CD4-positive, alpha-beta T cell (primary cell): ENCODE measurements at regions not wholly inside any gene's neighbourhood (a gene's known extent, or its start where the extent isn't known, plus 50 kb on each side); places are given as distances from the start of the nearest gene placed in this dataset.

ENCODE experiments used
- ATAC-seq: fragments of 200-7000 bp; cut with Tn5 transposase; one replicate; pipeline ENCODE4 v1.10.0; 2022; ENCODE audit warnings: mild to moderate bottlenecking; ENCODE audit not compliant: poor library complexity
- CTCF ChIA-PET: fragments of 350-600 bp; sonication (Branson Sonifier 250); formaldehyde crosslinking; loops from one replicate; lab custom pipeline; 2021; ENCODE audit warnings: antibody characterized with exemption, inconsistent platforms; lab: Charles Lee
- POLR2A ChIA-PET: fragments of 350-600 bp; sonication (Branson Sonifier 250); formaldehyde crosslinking; loops from one replicate; lab custom pipeline; 2021; ENCODE audit warnings: antibody characterized with exemption, inconsistent platforms; lab: Charles Lee
- DNase-seq, 14 experiments: peaks; one replicate each; pipeline ENCODE4 v3.0.0-alpha.2; 2013 to 2020; ENCODE audit warnings: mixed read lengths in 2 of 14
- H3K27ac ChIP-seq, 2 donors: one replicate each; pipeline versions ENCODE4 v1.5.1 to v1.7.0; 2013; ENCODE audit warnings: low read length in 2 of 2, low read depth in 1 of 2, mild to moderate bottlenecking in 1 of 2
- H3K27me3 ChIP-seq, 2 experiments: 1 replicate in 1 of 2; 2 replicates in 1 of 2; pipeline versions ENCODE4 v1.6.1 to v1.7.0; 2013; ENCODE audit warnings: low read length in 2 of 2, control low read depth in 1 of 2, mild to moderate bottlenecking in 1 of 2, moderate library complexity in 1 of 2; ENCODE audit not compliant: insufficient read depth in 2 of 2, control insufficient read depth in 1 of 2
- H3K36me3 ChIP-seq: one replicate; pipeline ENCODE4 v1.6.1; 2013; ENCODE audit warnings: low read length, control low read depth; ENCODE audit not compliant: insufficient read depth
- H3K4me1 ChIP-seq: one replicate; pipeline ENCODE4 v1.6.1; 2013; ENCODE audit warnings: low read length, control low read depth; ENCODE audit not compliant: insufficient read depth
- H3K4me3 ChIP-seq: one replicate; pipeline ENCODE4 v1.5.1; 2013; ENCODE audit warnings: mild to moderate bottlenecking, low read length, moderate library complexity
- H3K9me3 ChIP-seq, 2 experiments: 1 replicate in 1 of 2; 2 replicates in 1 of 2; pipeline versions ENCODE4 v1.6.1 to v1.7.0; 2013; ENCODE audit warnings: low read length in 2 of 2, mild to moderate bottlenecking in 2 of 2, control low read depth in 1 of 2, moderate library complexity in 1 of 2; ENCODE audit not compliant: control insufficient read depth in 1 of 2, insufficient read depth in 1 of 2
- H3K27ac Mint-ChIP-seq: one replicate; pipeline ENCODE4 v1.8.0; 2020; ENCODE audit warnings: mixed read lengths
- H3K27me3 Mint-ChIP-seq: one replicate; pipeline ENCODE4 v1.8.0; 2021; ENCODE audit warnings: mixed read lengths
- H3K36me3 Mint-ChIP-seq: one replicate; pipeline ENCODE4 v1.8.0; 2021; ENCODE audit warnings: low read depth, mixed read lengths
- H3K4me1 Mint-ChIP-seq: one replicate; pipeline ENCODE4 v1.8.0; 2021; ENCODE audit warnings: low read depth, mixed read lengths
- H3K4me3 Mint-ChIP-seq: one replicate; pipeline ENCODE4 v1.8.0; 2020; ENCODE audit warnings: mild to moderate bottlenecking, mixed read lengths
- H3K9me3 Mint-ChIP-seq: one replicate; pipeline ENCODE4 v1.8.0; 2020; ENCODE audit warnings: mixed read lengths
- intact Hi-C, 2 experiments: fragments of 100-400 bp; cut with DNase I in 1 of 2; cut with micrococcal nuclease in 1 of 2; formaldehyde crosslinking; loops; one replicate each; pipeline versions ENCODE4 v1.15.1 to v1.9.0; 2023 to 2025; cut with DNase I, micrococcal nuclease
- TF ChIP-seq, protein P1 (sequence below): fragments of 200-600 bp; IDR thresholded peaks from one replicate; pipeline ENCODE4 v1.8.0; 2022; ENCODE audit warnings: antibody characterized with exemption, mild to moderate bottlenecking

DNA sequence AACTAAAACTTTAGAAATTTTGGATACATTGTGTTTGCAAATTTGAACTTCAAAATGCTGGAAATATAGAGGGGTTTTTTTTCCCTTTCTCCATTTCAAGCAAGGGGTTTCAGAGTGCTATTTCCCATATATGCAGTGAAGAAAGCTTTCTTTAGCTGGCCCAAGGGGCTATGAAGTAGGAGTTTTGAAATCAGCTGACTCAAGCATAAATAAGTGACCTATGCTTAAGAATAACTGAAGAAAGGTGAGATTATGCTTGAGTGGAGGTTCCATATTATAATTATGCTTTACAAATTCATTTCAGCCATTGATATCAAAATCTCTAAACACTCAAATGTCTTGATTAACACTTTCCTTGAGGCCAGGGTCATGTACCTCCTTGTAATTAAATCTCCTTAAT lies 51.0 kb upstream of the RBBP8 start:
- ATAC-seq, result no peak

DNA sequence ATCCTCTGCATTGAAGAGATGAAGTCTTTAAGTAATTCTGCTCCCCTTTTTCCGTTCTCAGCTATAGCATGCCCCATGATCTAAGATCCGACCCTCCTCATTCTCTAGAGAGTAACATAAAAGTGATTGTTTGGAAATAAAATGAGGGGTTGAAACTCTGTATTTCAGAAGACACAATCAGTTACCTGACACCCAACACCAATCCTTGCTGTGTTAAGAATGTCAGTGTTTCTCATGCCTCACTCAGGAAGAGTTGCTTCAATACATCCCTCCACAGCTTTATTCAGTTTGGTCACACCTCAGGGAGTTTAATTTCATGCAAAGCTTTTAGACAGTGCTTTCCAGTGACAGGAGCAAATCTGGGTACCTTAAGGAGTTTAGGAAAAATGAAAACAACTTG lies 49.9 kb upstream of the RBBP8 start:
- no peak overlapping the region for H3K27ac Mint-ChIP-seq
- H3K4me3 Mint-ChIP-seq, result no peak overlapping the region
- ChIA-PET CTCF (interaction anchor here (0.8 kb wide), 1 partner anchor 13 kb away, joined by 3 read pairs; no protein-coding TSS in a partner anchor), POLR2A (no interaction called here)
- no peaks in the 10 kb centered on the region for H3K4me1 Mint-ChIP-seq
- Histone ChIP-seq H3K27ac (no peak overlapping the region), H3K9me3 (peaks cover 0 to 5% of the 10 kb centered on the region in 2 experiments), H3K36me3 (no peaks in the 10 kb centered on the region), H3K4me1 (no peaks in the 10 kb centered on the region), H3K27me3 (peaks cover 0 to 2% of the 10 kb centered on the region in 2 experiments), H3K4me3 (no peak overlapping the region)
- no peaks in the 10 kb centered on the region for H3K9me3 Mint-ChIP-seq
- peaks cover 16% of the 10 kb centered on the region for H3K27me3 Mint-ChIP-seq
- no peaks in the 10 kb centered on the region for H3K36me3 Mint-ChIP-seq
- no peak for DNase-seq
- TF ChIP-seq, protein P1, sequence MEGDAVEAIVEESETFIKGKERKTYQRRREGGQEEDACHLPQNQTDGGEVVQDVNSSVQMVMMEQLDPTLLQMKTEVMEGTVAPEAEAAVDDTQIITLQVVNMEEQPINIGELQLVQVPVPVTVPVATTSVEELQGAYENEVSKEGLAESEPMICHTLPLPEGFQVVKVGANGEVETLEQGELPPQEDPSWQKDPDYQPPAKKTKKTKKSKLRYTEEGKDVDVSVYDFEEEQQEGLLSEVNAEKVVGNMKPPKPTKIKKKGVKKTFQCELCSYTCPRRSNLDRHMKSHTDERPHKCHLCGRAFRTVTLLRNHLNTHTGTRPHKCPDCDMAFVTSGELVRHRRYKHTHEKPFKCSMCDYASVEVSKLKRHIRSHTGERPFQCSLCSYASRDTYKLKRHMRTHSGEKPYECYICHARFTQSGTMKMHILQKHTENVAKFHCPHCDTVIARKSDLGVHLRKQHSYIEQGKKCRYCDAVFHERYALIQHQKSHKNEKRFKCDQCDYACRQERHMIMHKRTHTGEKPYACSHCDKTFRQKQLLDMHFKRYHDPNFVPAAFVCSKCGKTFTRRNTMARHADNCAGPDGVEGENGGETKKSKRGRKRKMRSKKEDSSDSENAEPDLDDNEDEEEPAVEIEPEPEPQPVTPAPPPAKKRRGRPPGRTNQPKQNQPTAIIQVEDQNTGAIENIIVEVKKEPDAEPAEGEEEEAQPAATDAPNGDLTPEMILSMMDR, result no peak
- ATAC-seq, result no peak
- intact Hi-C loops, result no loop called here

More for the DNA sequence above, 51.0 kb upstream of the RBBP8 start:
- no peak overlapping the region for H3K27ac Mint-ChIP-seq
- peaks cover 0 to 5% of the 10 kb centered on the region in 2 experiments for H3K9me3 ChIP-seq
- H3K27me3 ChIP-seq, result peaks cover 0 to 2% of the 10 kb centered on the region in 2 experiments
- H3K36me3 ChIP-seq, result no peaks in the 10 kb centered on the region
- no peaks in the 10 kb centered on the region for H3K36me3 Mint-ChIP-seq
- H3K4me1 ChIP-seq, result no peaks in the 10 kb centered on the region
- no peak overlapping the region for H3K4me3 Mint-ChIP-seq
- no peak overlapping the region for H3K4me3 ChIP-seq
- H3K4me1 Mint-ChIP-seq, result no peaks in the 10 kb centered on the region
- H3K27me3 Mint-ChIP-seq, result peaks cover 13% of the 10 kb centered on the region
- no peaks in the 10 kb centered on the region for H3K9me3 Mint-ChIP-seq
- H3K27ac ChIP-seq, result no peak overlapping the region
- TF ChIP-seq, protein P1, result no peak
- POLR2A ChIA-PET, result interaction anchor here (1.0 kb wide), 1 partner anchor 32 kb away, joined by 3 read pairs; no protein-coding TSS in a partner anchor
- no peak for DNase-seq
- CTCF ChIA-PET, result no interaction called here
- intact Hi-C loops, result no loop called here
